Activated naive CD4-positive, alpha-beta T cell treated with anti-CD3 and anti-CD28 coated beads, Interleukin-2, amount 50 U/mL, for 16 hours (primary cell): ENCODE measurements at regions not wholly inside any gene's neighbourhood (a gene's known extent, or its start where the extent isn't known, plus 50 kb on each side); places are given as distances from the start of the nearest gene placed in this dataset.

Experiments used
- DNase-seq: peaks from one replicate; pipeline ENCODE4 v3.0.0-alpha.2; 2020

- DNase-seq: no peak
These were observed 182.3 kb downstream of the TBXT start for GRCh38 chr6:165985281-165985805.

GRCh38 chr6:165984729-165985275 is 182.8 kb downstream of the TBXT start:
- no peak for DNase-seq

- no peak for DNase-seq
These were observed 184.3 kb downstream of the TBXT start for GRCh38 chr6:165983112-165984072.

- no peak for DNase-seq
These were observed 189.2 kb downstream of the TBXT start for GRCh38 chr6:165978476-165978875.

GRCh38 chr6:165976684-165977083 is 191.0 kb downstream of the TBXT start:
- DNase-seq: no peak

- DNase-seq: no peak
These were observed 192.8 kb downstream of the TBXT start for GRCh38 chr6:165974817-165975216.

- DNase-seq: no peak
These were observed 194.2 kb downstream of the TBXT start for GRCh38 chr6:165973473-165973872.

- DNase-seq: no peak
These were observed 195.4 kb downstream of the TBXT start for GRCh38 chr6:165972139-165972802.

- no peak for DNase-seq
These were observed 196.4 kb downstream of the TBXT start for GRCh38 chr6:165971202-165971601.

- no peak for DNase-seq
These were observed 197.7 kb downstream of the TBXT start for GRCh38 chr6:165970001-165970400.

- DNase-seq: no peak
These were observed 198.5 kb downstream of the TBXT start for GRCh38 chr6:165969184-165969583.

- DNase-seq: no peak
These were observed 199.2 kb downstream of the TBXT start for GRCh38 chr6:165968408-165968807.

GRCh38 chr6:165967810-165968407 is 199.7 kb downstream of the TBXT start:
- DNase-seq: no peak

- no peak for DNase-seq
These were observed 203.9 kb downstream of the TBXT start for GRCh38 chr6:165963750-165964149.

- no peak for DNase-seq
These were observed 205.3 kb downstream of the TBXT start for GRCh38 chr6:165962366-165962765.

GRCh38 chr6:165961233-165961632 is 206.4 kb downstream of the TBXT start:
- no peak for DNase-seq

- no peak for DNase-seq
These were observed 207.0 kb downstream of the TBXT start for GRCh38 chr6:165960695-165961094.

- DNase-seq: no peak
These were observed 208.0 kb downstream of the TBXT start for GRCh38 chr6:165959627-165960026.

GRCh38 chr6:165956874-165957273 is 210.8 kb downstream of the TBXT start:
- no peak for DNase-seq

- DNase-seq: no peak
These were observed 215.1 kb downstream of the TBXT start for GRCh38 chr6:165952514-165952913.

- DNase-seq: no peak
These were observed 217.3 kb downstream of the TBXT start for GRCh38 chr6:165950316-165950715.

- no peak for DNase-seq
These were observed 218.3 kb downstream of the TBXT start for GRCh38 chr6:165949324-165949723.

GRCh38 chr6:165944002-165944466 is 223.6 kb downstream of the TBXT start:
- no peak for DNase-seq
